Posterior cingulate gyrus (tissue), 11 donors: ENCODE measurements at regions not wholly inside any gene's neighbourhood (a gene's known extent, or its start where the extent isn't known, plus 50 kb on each side); places are given as distances from the start of the nearest gene placed in this dataset.

ENCODE experiments used
- DNase-seq, 10 donors: peaks; one replicate each; pipeline versions ENCODE4 v3.0.0 to v3.0.0-alpha.2; 2020 to 2021; ENCODE audit warnings: mixed read lengths in 3 of 10
- intact Hi-C: fragments of 100-400 bp; cut with DNase I; formaldehyde crosslinking; loops from one replicate; pipeline ENCODE4 v1.15.1; 2023

GRCh38 chr20:63080411-63080810 lies 73.6 kb upstream of the BHLHE23 start:
- DNase-seq, result peak in 4 of 10 donors; percentile 15 to 66 (median 54)
- intact Hi-C loops, result no loop called here

DNA sequence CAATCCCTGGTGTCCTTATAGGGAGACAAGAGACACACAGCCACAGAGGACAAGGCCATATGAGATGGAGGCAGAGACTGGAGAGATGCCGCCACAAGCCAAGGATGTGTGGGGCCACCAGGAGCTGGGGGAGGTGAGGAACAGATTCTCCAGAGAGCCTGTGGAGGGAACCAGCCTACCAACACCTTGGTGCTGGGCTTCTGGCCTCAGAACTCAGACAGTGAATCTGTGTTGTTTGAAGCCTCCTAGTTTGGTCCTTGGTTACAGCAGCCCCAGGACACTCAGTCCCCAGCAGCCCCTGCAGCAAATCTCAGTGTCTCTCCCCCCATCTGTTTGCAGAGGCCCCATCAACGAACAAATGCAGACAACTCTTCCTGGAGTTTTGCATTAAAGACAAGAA lies 73.2 kb upstream of the BHLHE23 start:
- intact Hi-C loops, result no loop called here
- DNase-seq, result peak in 2 of 10 donors; percentile 4 to 20

- DNase-seq, result no peak
- intact Hi-C loops, result no loop called here
Measured at GRCh38 chr20:63077705-63078104, 70.9 kb upstream of the BHLHE23 start.

- DNase-seq, result peak in 1 of 10 donors; percentile 20
- intact Hi-C loops, result no loop called here
Measured at GRCh38 chr20:63076421-63076820, 69.7 kb upstream of the BHLHE23 start.

- intact Hi-C loops, result no loop called here
- peak in 3 of 10 donors; percentile 20 to 53 (median 41) for DNase-seq
Measured at GRCh38 chr20:63074631-63075030, 67.9 kb upstream of the BHLHE23 start.

GRCh38 chr20:63074182-63074581 lies 67.4 kb upstream of the BHLHE23 start:
- intact Hi-C loops, result no loop called here
- DNase-seq, result peak in 4 of 10 donors; percentile 9 to 52 (median 32)

DNA sequence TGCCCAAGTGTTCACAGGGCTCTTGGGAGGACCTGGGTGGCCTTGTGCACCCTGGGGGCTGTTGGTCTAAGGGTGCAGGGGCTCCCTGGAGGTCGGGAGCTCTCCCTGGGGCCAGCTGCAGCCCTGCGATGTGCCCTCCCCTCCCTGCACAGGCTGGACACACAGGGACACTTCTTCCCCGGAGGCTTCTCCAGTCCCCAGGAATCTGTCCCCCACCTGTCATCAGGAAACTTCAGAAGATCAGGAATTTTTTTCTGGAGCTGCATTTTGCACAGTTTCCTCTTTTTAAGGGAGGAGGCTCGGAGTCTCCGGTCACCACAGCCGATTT lies 66.9 kb upstream of the BHLHE23 start:
- DNase-seq, result peak in 1 of 10 donors; percentile 67
- intact Hi-C loops, result no loop called here

- DNase-seq, result peak in 4 of 10 donors; percentile 16 to 78 (median 52)
Measured at GRCh38 chr20:63072991-63073737, 66.4 kb upstream of the BHLHE23 start.

GRCh38 chr20:63072231-63072791 lies 65.5 kb upstream of the BHLHE23 start:
- intact Hi-C loops, result no loop called here
- peak in 5 of 10 donors; percentile 2 to 72 (median 61) for DNase-seq

More at GRCh38 chr20:63072991-63073737, 66.4 kb upstream of the BHLHE23 start:
- intact Hi-C loops, result no loop called here

DNA sequence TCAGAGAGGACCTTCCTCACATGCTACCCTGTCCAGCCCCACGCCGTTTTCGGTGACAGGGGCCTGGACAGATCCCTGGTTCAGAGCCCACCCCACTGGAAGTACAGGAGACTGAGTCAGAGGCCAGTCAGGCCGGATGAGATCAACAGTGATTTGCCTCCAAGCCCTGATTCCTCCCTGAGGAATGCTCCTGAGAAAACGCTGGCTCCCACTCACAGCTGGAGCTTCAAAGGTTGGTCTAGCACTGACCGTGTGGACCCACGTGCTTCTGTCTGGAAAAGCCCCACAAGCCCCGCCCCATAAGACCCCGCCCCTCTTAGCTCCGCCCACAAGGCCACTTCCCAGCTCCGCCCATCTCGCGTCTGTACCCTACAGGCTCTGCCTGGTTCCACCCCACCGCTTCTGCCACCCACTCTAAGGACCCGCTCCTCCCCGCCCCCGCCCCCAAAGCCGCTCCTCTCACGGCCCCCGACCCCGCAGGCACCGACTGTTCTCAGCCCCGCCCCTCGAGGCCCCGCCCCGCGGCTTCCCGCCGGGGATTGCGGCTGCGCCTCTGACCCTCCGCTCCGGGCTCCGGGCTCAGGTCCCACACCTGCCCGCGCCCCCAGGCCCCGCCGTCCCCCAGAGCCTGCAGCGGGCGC lies 64.9 kb upstream of the BHLHE23 start:
- intact Hi-C loops, result no loop called here
- DNase-seq, result peak in 4 of 10 donors; percentile 27 to 84 (median 72)

DNA sequence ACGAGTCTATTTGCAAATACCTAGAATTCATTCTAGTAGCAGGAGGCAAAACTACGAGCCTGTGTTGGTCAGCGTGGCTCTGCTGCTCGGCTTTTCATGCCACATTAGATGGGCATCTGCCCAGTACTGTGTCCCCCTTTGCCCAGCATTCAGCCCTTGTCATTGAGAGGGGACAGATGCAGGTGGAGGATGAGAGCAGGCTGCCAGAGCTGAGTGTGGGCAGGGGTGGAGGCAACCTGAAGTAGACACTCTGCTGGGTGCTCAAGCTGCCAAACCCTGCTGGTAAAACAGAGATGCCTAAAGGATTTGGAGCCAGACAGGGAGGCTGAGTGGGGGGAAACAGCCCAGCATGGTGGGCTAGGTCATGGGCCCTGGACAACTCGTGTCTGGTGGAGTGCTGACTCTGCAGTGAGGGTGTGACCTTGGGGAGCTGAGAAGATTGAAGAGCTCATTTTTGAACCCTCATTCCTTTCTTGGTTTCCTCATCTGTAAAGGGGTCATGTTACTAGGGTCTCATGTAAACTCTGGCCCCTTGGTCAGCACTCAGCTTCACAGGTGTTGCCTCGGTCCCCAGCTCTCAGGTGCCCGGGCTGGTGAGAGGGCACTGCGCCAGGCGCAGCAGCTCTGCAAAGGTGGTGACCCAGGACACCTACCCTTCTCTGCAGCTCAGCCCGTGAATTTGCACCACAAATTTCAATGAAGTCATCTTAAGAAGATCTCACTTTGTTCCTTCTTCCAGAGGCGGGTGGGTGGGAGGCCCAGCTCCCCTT lies 64.2 kb upstream of the BHLHE23 start:
- peak in 4 of 10 donors; percentile 19 to 75 (median 52) for DNase-seq
- intact Hi-C loops, result no loop called here

- peak in 2 of 10 donors; percentile 4 to 35 for DNase-seq
- intact Hi-C loops, result no loop called here
Measured at GRCh38 chr20:63070301-63070625, 63.5 kb upstream of the BHLHE23 start.

GRCh38 chr20:63068711-63069367 lies 62.1 kb upstream of the BHLHE23 start:
- peak in 4 of 10 donors; percentile 8 to 59 (median 50) for DNase-seq
- intact Hi-C loops, result no loop called here

DNA sequence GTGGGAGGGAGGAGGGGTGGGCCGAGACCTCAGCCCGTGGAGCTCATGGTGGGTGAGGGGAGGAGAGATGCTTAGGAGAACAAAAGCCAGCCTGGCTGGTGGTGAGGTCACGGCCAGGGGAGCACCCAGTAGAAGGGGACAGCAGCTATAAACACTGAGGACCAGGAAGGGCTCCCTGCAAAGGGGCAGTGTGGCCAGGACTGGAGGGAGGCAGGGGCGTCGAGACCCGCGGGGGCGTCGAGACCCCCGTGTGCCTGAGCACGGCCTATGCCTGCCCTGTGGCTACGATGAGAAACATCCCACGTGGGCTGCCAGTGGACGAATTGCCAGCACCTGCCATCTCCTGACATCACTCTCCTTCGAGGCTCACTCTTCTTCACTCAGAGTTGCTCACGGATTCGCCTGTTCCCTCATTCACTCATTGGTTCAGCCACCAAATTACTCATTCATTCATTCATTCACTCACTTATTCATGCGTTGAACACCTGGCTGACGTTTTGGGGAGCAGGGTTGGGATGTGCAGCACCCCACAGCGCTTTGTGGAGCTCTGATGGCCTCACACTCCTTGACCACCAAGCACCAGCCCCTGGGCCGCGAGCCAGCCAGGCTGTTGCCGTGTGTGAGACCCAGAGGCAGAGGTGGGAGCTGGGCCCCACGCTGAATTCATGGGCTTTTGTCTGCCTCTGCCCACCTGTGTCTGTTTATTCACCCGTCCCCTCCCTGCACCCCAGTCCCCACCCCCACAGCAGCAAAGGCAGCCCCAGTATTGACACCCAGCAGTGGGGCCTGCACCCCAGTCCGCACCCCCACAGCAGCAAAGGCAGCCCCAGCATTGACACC lies 61.2 kb upstream of the BHLHE23 start:
- intact Hi-C loops, result no loop called here

GRCh38 chr20:63067266-63067635 lies 60.5 kb upstream of the BHLHE23 start:
- DNase-seq, result peak in 4 of 10 donors; percentile 16 to 77 (median 52)
- intact Hi-C loops, result no loop called here

More for the DNA sequence above, 61.2 kb upstream of the BHLHE23 start:
- peak in 4 of 10 donors; percentile 12 to 78 (median 38) for DNase-seq

DNA sequence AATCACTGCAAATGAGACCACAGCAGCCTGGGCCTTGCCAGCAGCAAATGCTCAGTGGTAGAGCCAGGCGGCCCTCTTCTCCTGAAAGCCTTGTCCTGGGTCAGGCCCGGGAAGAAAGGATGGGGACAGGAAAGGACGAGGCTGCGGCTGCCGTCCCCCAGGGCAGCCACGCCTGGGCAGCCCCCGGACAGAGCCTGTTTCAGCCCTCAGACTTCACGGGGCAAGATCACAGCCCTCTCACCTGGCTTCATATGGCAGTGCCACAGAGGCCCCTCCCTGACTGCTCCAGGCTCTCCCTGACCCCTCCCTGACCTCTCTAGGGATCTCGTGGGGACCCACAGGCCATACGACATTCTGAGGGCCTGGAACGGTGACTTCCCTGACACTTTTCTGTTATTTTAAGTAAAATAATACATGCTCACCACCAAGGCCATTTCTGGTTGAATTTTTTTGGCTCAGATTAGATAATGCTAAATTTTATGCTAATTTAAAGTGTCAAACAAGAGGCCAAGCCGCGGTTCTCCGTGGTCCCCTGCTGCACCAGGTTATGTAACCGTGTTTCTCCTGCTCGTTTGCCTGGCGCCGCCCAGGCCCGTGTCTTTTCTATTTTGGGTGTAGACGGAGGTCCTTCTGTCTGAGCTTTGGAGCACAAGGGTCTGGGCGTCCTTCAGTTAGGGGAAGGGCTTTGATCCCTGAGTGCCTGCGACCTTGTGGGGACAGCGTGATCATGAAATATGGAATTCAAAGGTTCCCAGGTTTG lies 59.9 kb upstream of the BHLHE23 start:
- DNase-seq, result peak in 4 of 10 donors; percentile 24 to 83 (median 74)
- intact Hi-C loops, result no loop called here

DNA sequence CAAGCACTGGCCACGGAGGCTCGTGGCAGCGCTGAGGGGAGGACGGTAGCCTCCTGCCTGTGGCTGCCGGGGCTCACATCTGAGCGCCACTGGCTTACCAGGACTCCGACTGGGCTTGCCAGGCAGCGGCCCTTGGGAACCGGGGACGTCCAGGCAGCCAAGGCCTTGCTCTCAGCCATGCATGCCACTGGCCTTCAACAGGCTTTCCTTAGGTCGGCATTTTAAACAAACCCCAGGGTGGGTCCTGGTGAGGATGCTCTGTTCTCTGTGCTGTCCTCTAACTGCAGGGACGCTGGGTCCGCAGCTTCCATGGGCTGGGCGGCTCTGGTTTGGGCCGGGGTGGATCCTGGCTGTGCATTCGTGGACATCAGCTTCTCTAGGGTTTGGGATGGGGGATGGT lies 59.1 kb upstream of the BHLHE23 start:
- intact Hi-C loops, result no loop called here
- peak in 4 of 10 donors; percentile 26 to 85 (median 77) for DNase-seq
